ENCODE measurements at regions not wholly inside any gene's neighbourhood (a gene's known extent, or its start where the extent isn't known, plus 50 kb on each side); places are given as distances from the start of the nearest gene placed in this dataset.
"Not testable (repeated sequence)": the region's sequence is repeated elsewhere in the genome, so short reads cannot be mapped to it uniquely, and the experiment has no call there.

GRCh38 chr12:131642771-131643170 lies 68.1 kb upstream of the SFSWAP start:
- no peak for DNase-seq

GRCh38 chr12:131643631-131644452 lies 67.0 kb upstream of the SFSWAP start:
- DNase-seq, result no peak

- DNase-seq, result no peak
Observed at GRCh38 chr12:131644481-131644880, 66.4 kb upstream of the SFSWAP start.

- not testable (repeated sequence) for DNase-seq
Observed at GRCh38 chr12:131644917-131645316, 66.0 kb upstream of the SFSWAP start.

GRCh38 chr12:131645557-131645956 lies 65.3 kb upstream of the SFSWAP start:
- not testable (repeated sequence) for DNase-seq

- not testable (repeated sequence) for DNase-seq
Observed at GRCh38 chr12:131646444-131646843, 64.4 kb upstream of the SFSWAP start.

- DNase-seq, result no peak
Observed at GRCh38 chr12:131647667-131648066, 63.2 kb upstream of the SFSWAP start.

- not testable (repeated sequence) for DNase-seq
Observed at GRCh38 chr12:131655469-131656174, 55.3 kb upstream of the SFSWAP start.

GRCh38 chr12:131656796-131657195 lies 54.1 kb upstream of the SFSWAP start:
- not testable (repeated sequence) for DNase-seq

- DNase-seq, result not testable (repeated sequence)
Observed at GRCh38 chr12:131658605-131659004, 52.3 kb upstream of the SFSWAP start.

GRCh38 chr12:131659484-131659883 lies 51.4 kb upstream of the SFSWAP start:
- not testable (repeated sequence) for DNase-seq

GRCh38 chr12:131659976-131660375 lies 50.9 kb upstream of the SFSWAP start:
- not testable (repeated sequence) for DNase-seq

GRCh38 chr12:131660401-131660800 lies 50.5 kb upstream of the SFSWAP start:
- DNase-seq, result not testable (repeated sequence)

Data from stimulated activated CD4-positive, alpha-beta T cell treated with anti-CD3 and anti-CD28 coated beads, Interleukin-12 subunit alpha, Interleukin-12 subunit beta, amount 100 ng/mL, for 4 hours (primary cell).